ENCODE measurements at regions not wholly inside any gene's neighbourhood (a gene's known extent, or its start where the extent isn't known, plus 50 kb on each side); places are given as distances from the start of the nearest gene placed in this dataset.

GRCh38 chr4:34009951-34010350 is 2234.4 kb downstream of the ARAP2 start:
- no peak for DNase-seq (ENCODE audit: extremely low spot score, unreplicated experiment)
- Mint-ChIP-seq H3K4me3 (ENCODE audit: unreplicated experiment) (no peak overlapping the region), H3K36me3 (ENCODE audit: unreplicated experiment) (no peaks in the 10 kb centered on the region), H3K4me1 (ENCODE audit: unreplicated experiment) (no peaks in the 10 kb centered on the region), H3K27ac (ENCODE audit: unreplicated experiment) (no peak overlapping the region), H3K9me3 (ENCODE audit: unreplicated experiment) (peaks cover 3% of the 10 kb centered on the region), H3K27me3 (ENCODE audit: unreplicated experiment) (no peaks in the 10 kb centered on the region)
- no peak for TF ChIP-seq CTCF (IDR thresholded peaks at IDR 0.05)

- Mint-ChIP-seq H3K36me3 (ENCODE audit: unreplicated experiment) (no peaks in the 10 kb centered on the region), H3K4me3 (ENCODE audit: unreplicated experiment) (no peak overlapping the region), H3K27me3 (ENCODE audit: unreplicated experiment) (no peaks in the 10 kb centered on the region), H3K27ac (ENCODE audit: unreplicated experiment) (no peak overlapping the region), H3K4me1 (ENCODE audit: unreplicated experiment) (no peaks in the 10 kb centered on the region), H3K9me3 (ENCODE audit: unreplicated experiment) (peaks cover 3% of the 10 kb centered on the region)
- TF ChIP-seq CTCF (IDR thresholded peaks at IDR 0.05): no peak
- DNase-seq (ENCODE audit: extremely low spot score, unreplicated experiment): no peak
Observed at GRCh38 chr4:34010751-34011519, 2233.4 kb downstream of the ARAP2 start.

- Mint-ChIP-seq H3K27me3 (ENCODE audit: unreplicated experiment) (no peaks in the 10 kb centered on the region), H3K27ac (ENCODE audit: unreplicated experiment) (no peak overlapping the region), H3K36me3 (ENCODE audit: unreplicated experiment) (no peaks in the 10 kb centered on the region), H3K4me3 (ENCODE audit: unreplicated experiment) (no peak overlapping the region), H3K4me1 (ENCODE audit: unreplicated experiment) (peaks cover 2% of the 10 kb centered on the region), H3K9me3 (ENCODE audit: unreplicated experiment) (no peaks in the 10 kb centered on the region)
- no peak for TF ChIP-seq CTCF (IDR thresholded peaks at IDR 0.05)
- DNase-seq (ENCODE audit: extremely low spot score, unreplicated experiment): no peak
Observed at GRCh38 chr4:34035225-34035624, 2209.1 kb downstream of the ARAP2 start.

GRCh38 chr4:34037280-34037679 is 2207.0 kb downstream of the ARAP2 start:
- no peak for DNase-seq (ENCODE audit: extremely low spot score, unreplicated experiment)
- no peak overlapping the region for H3K27ac Mint-ChIP-seq (ENCODE audit: unreplicated experiment)
- H3K4me1 Mint-ChIP-seq (ENCODE audit: unreplicated experiment): peaks cover 2% of the 10 kb centered on the region
- no peak overlapping the region for H3K4me3 Mint-ChIP-seq (ENCODE audit: unreplicated experiment)
- no peaks in the 10 kb centered on the region for H3K9me3 Mint-ChIP-seq (ENCODE audit: unreplicated experiment)
- no peak for TF ChIP-seq CTCF (IDR thresholded peaks at IDR 0.05)
- no peaks in the 10 kb centered on the region for H3K36me3 Mint-ChIP-seq (ENCODE audit: unreplicated experiment)
- H3K27me3 Mint-ChIP-seq (ENCODE audit: unreplicated experiment): no peaks in the 10 kb centered on the region

GRCh38 chr4:34039766-34040165 is 2204.5 kb downstream of the ARAP2 start:
- no peak overlapping the region for H3K4me3 Mint-ChIP-seq (ENCODE audit: unreplicated experiment)
- H3K4me1 Mint-ChIP-seq (ENCODE audit: unreplicated experiment): peaks cover 2% of the 10 kb centered on the region

More at GRCh38 chr4:34039766-34040165, 2204.5 kb downstream of the ARAP2 start:
- no peaks in the 10 kb centered on the region for H3K36me3 Mint-ChIP-seq (ENCODE audit: unreplicated experiment)
- H3K27ac Mint-ChIP-seq (ENCODE audit: unreplicated experiment): no peak overlapping the region
- DNase-seq (ENCODE audit: extremely low spot score, unreplicated experiment): no peak
- TF ChIP-seq CTCF (IDR thresholded peaks at IDR 0.05): no peak
- no peaks in the 10 kb centered on the region for H3K27me3 Mint-ChIP-seq (ENCODE audit: unreplicated experiment)
- H3K9me3 Mint-ChIP-seq (ENCODE audit: unreplicated experiment): no peaks in the 10 kb centered on the region
